Prostate gland (tissue), 2 donors: ENCODE measurements at regions not wholly inside any gene's neighbourhood (a gene's known extent, or its start where the extent isn't known, plus 50 kb on each side); places are given as distances from the start of the nearest gene placed in this dataset.

Experiments
- DNase-seq: peaks from one replicate; pipeline ENCODE4 v3.0.0-alpha.2; 2019; ENCODE audit warnings: low spot score
- H3K27ac ChIP-seq, 2 donors: fragments of 200-600 bp; sonication (generic); 2 replicates each; pipeline ENCODE4 v1.5.1; 2017 to 2019
- H3K27me3 ChIP-seq: fragments of 200-600 bp; sonication (generic); replicated peaks from 2 replicates; pipeline ENCODE4 v1.5.1; 2019; ENCODE audit not compliant: insufficient read depth
- H3K36me3 ChIP-seq, 2 donors: fragments of 200-600 bp; sonication (generic); 1 replicate in 1 of 2; 2 replicates in 1 of 2; pipeline versions ENCODE4 v1.5.1 to v1.8.1; 2017 to 2019
- H3K4me1 ChIP-seq: fragments of 200-600 bp; sonication (generic); replicated peaks from 2 replicates; pipeline ENCODE4 v1.5.1; 2019
- H3K4me3 ChIP-seq, 2 donors: fragments of 200-600 bp; sonication (generic); 2 replicates each; pipeline ENCODE4 v1.5.1; 2017 to 2019
- H3K9me3 ChIP-seq: fragments of 200-600 bp; sonication (generic); 2 replicates; pipeline ENCODE4 v1.5.1; 2017
- CTCF ChIP-seq, 4 experiments: fragments of 200-600 bp in 2 of 4; fragments of 450-650 bp in 2 of 4; sonication (generic) in 2 of 4; IDR thresholded peaks; 1 replicate in 3 of 4; 2 replicates in 1 of 4; pipeline ENCODE4 v1.5.1; 2016 to 2019; ENCODE audit warnings: antibody characterized with exemption in 4 of 4, mild to moderate bottlenecking in 2 of 4, moderate library complexity in 2 of 4
- POLR2A ChIP-seq: fragments of 450-650 bp; IDR thresholded peaks from one replicate; pipeline ENCODE4 v1.6.1; 2016; ENCODE audit warnings: antibody characterized with exemption, mild to moderate bottlenecking
- POLR2AphosphoS5 ChIP-seq: sonication (generic); formaldehyde crosslinking; IDR thresholded peaks from one replicate; pipeline ENCODE4 v1.6.1; 2017; ENCODE audit warnings: antibody characterized with exemption
- WGBS: methylation state at CpG from one replicate; pipeline ENCODE4 v1.1.5; 2018; 5-methylcytosine and 5-hydroxymethylcytosine counted together
- intact Hi-C: fragments of 100-400 bp; cut with DNase I; formaldehyde crosslinking; loops from one replicate; pipeline ENCODE4 v1.14.2; 2022

- WGBS, result 60% methylated on average over 1 of the region's 1 CpG
- no peak for DNase-seq
- H3K27ac ChIP-seq, result no peak overlapping the region
These were observed 263.7 kb downstream of the KCTD12 start for GRCh38 chr13:76622315-76623040.

DNA sequence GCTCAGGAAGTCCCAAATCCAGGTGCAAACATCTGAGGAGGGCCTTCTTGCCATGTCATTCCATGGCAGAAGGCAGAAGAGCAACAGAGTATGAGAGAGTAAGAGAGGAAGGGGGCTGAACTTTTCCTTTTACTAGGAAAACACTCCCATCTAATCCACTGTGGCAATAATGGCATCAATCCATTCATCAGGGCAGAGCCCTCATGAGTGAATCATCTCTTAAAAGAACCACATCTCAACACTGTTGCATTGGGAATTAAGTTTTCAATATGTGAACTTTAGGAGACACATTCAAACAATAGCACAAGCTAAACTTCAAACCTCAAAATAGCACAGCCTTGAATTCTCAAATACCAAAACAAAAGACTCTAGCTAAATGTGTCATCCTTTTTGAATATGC lies 264.5 kb downstream of the KCTD12 start:
- intact Hi-C loops, result no loop called here
- no peaks in the 10 kb centered on the region for H3K9me3 ChIP-seq
- H3K36me3 ChIP-seq, result no peaks in the 10 kb centered on the region
- H3K4me1 ChIP-seq, result no peaks in the 10 kb centered on the region
- no peak overlapping the region for H3K27ac ChIP-seq
- no peak overlapping the region for H3K4me3 ChIP-seq
- no peaks in the 10 kb centered on the region for H3K27me3 ChIP-seq
- DNase-seq, result no peak
- TF ChIP-seq CTCF (IDR thresholded peaks at IDR 0.05) (no peak), POLR2AphosphoS5 (no peak), POLR2A (no peak)

More at GRCh38 chr13:76622315-76623040, 263.7 kb downstream of the KCTD12 start:
- H3K4me3 ChIP-seq, result no peak overlapping the region
- H3K27me3 ChIP-seq, result no peaks in the 10 kb centered on the region
- no peaks in the 10 kb centered on the region for H3K9me3 ChIP-seq
- no peak for TF ChIP-seq POLR2A
- TF ChIP-seq CTCF (IDR thresholded peaks at IDR 0.05), result no peak
- no peak for TF ChIP-seq POLR2AphosphoS5
- intact Hi-C loops, result no loop called here
- no peaks in the 10 kb centered on the region for H3K36me3 ChIP-seq
- H3K4me1 ChIP-seq, result no peaks in the 10 kb centered on the region

GRCh38 chr13:76620036-76620435 lies 266.2 kb downstream of the KCTD12 start:
- intact Hi-C loops, result no loop called here
- no peaks in the 10 kb centered on the region for H3K9me3 ChIP-seq
- no peak for DNase-seq
- no peaks in the 10 kb centered on the region for H3K4me1 ChIP-seq
- H3K4me3 ChIP-seq, result no peak overlapping the region
- H3K27me3 ChIP-seq, result no peaks in the 10 kb centered on the region
- H3K27ac ChIP-seq, result no peak overlapping the region
- no peak for TF ChIP-seq POLR2AphosphoS5
- TF ChIP-seq CTCF (IDR thresholded peaks at IDR 0.05), result no peak
- TF ChIP-seq POLR2A, result no peak
- 79% methylated on average over 5 of the region's 5 CpGs for WGBS
- H3K36me3 ChIP-seq, result no peaks in the 10 kb centered on the region

DNA sequence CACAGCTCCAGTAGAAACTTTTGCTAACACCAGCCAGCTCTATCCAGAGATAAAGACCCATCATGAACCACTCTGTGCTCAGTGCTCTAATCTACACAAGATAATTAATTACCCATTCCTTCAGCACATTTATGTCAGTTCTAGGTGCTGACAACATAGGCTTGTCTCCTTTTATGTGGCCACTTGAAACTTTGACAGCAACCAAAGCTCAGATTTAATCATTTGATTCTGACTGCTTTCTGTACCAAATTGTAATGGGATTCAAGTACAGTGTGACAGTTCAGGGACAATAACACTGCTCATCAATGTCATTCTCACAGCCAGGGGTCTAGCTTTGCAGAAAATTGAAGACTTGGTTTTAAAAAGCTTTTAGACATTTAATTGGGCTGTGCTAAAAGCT lies 266.6 kb downstream of the KCTD12 start:
- DNase-seq, result no peak
- H3K4me1 ChIP-seq, result no peaks in the 10 kb centered on the region

GRCh38 chr13:76610819-76611415 lies 275.3 kb downstream of the KCTD12 start:
- WGBS, result 76% methylated on average over 7 of the region's 7 CpGs
- Histone ChIP-seq H3K27me3 (no peaks in the 10 kb centered on the region), H3K27ac (no peak overlapping the region), H3K9me3 (no peaks in the 10 kb centered on the region), H3K4me1 (no peaks in the 10 kb centered on the region), H3K36me3 (no peaks in the 10 kb centered on the region), H3K4me3 (no peak overlapping the region)
- TF ChIP-seq POLR2A (no peak), POLR2AphosphoS5 (no peak), CTCF (IDR thresholded peaks at IDR 0.05) (no peak)
- intact Hi-C loops, result no loop called here
- no peak for DNase-seq

More for the DNA sequence above, 266.6 kb downstream of the KCTD12 start:
- Histone ChIP-seq H3K27ac (no peak overlapping the region), H3K4me3 (no peak overlapping the region), H3K9me3 (no peaks in the 10 kb centered on the region), H3K36me3 (no peaks in the 10 kb centered on the region), H3K27me3 (no peaks in the 10 kb centered on the region)
- TF ChIP-seq POLR2AphosphoS5, result no peak
- intact Hi-C loops, result no loop called here
